ENCODE measurements at regions not wholly inside any gene's neighbourhood (a gene's known extent, or its start where the extent isn't known, plus 50 kb on each side); places are given as distances from the start of the nearest gene placed in this dataset.

DNA sequence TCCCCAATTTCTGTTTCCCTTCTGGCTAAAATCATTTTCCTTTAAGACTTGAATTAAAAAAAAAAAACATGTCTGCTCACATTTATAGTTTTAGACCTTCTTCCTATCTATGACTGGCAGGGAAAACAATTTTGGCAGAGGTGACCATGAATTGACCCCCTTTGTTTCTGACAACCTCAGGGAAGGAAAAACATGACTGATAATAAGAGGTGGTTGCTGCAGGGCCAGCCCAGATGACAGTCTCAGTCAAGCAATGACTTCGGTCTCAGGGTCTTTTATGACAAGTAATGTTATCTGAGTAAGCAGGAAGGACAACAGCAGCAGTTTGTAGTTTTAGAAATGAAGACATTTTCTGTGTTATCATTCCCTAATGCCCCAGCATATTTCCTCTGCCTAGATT lies 430.9 kb downstream of the LRIG3 start:
- TF ChIP-seq, protein P1, sequence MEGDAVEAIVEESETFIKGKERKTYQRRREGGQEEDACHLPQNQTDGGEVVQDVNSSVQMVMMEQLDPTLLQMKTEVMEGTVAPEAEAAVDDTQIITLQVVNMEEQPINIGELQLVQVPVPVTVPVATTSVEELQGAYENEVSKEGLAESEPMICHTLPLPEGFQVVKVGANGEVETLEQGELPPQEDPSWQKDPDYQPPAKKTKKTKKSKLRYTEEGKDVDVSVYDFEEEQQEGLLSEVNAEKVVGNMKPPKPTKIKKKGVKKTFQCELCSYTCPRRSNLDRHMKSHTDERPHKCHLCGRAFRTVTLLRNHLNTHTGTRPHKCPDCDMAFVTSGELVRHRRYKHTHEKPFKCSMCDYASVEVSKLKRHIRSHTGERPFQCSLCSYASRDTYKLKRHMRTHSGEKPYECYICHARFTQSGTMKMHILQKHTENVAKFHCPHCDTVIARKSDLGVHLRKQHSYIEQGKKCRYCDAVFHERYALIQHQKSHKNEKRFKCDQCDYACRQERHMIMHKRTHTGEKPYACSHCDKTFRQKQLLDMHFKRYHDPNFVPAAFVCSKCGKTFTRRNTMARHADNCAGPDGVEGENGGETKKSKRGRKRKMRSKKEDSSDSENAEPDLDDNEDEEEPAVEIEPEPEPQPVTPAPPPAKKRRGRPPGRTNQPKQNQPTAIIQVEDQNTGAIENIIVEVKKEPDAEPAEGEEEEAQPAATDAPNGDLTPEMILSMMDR (IDR thresholded peaks at IDR 0.05), result no peak
- no peak for TF ChIP-seq POLR2A (IDR thresholded peaks at IDR 0.05)

Data from gastroesophageal sphincter (tissue), 3 donors.